Keratinocyte (primary cell): ENCODE measurements at regions not wholly inside any gene's neighbourhood (a gene's known extent, or its start where the extent isn't known, plus 50 kb on each side); places are given as distances from the start of the nearest gene placed in this dataset.

Source experiments
- DNase-seq: peaks from one replicate; pipeline ENCODE4 v3.0.0-alpha.2; 2011; ENCODE audit warnings: low read depth, missing footprints, low spot score
- FAIRE-seq: peaks from 2 replicates; lab custom pipeline; 2011; peaks lifted over from hg19 to GRCh38; lab: Jason Lieb, UNC
- H2AFZ ChIP-seq: 2 replicates; pipeline ENCODE4 v1.6.0; 2012; ENCODE audit warnings: low read length, control low read depth, inconsistent platforms; ENCODE audit not compliant: control insufficient read depth
- H3K27ac ChIP-seq: 2 replicates; pipeline ENCODE4 v1.5.1; 2011; ENCODE audit warnings: low read length; ENCODE audit not compliant: control insufficient read depth, insufficient read depth
- H3K27me3 ChIP-seq: 3 replicates; pipeline ENCODE4 v1.6.0; 2011; ENCODE audit warnings: low read length; ENCODE audit not compliant: control insufficient read depth, insufficient read depth; ENCODE audit errors: extremely low read depth
- H3K36me3 ChIP-seq, 2 experiments: 2 replicates in 1 of 2; 3 replicates in 1 of 2; pipeline ENCODE4 v1.5.1; 2011; ENCODE audit warnings: low read length in 2 of 2, mild to moderate bottlenecking in 1 of 2; ENCODE audit not compliant: control insufficient read depth in 2 of 2, insufficient read depth in 2 of 2; ENCODE audit errors: extremely low read depth in 1 of 2
- H3K4me1 ChIP-seq: 3 replicates; pipeline ENCODE4 v1.5.1; 2011; ENCODE audit warnings: low read length; ENCODE audit not compliant: control insufficient read depth, insufficient read depth; ENCODE audit errors: extremely low read depth
- H3K4me2 ChIP-seq: 3 replicates; pipeline ENCODE4 v1.6.0; 2011; ENCODE audit warnings: low read depth, low read length; ENCODE audit not compliant: control insufficient read depth, insufficient read depth; ENCODE audit errors: extremely low read depth
- H3K4me3 ChIP-seq, 3 experiments: fragments of 200-600 bp in 1 of 3; sonication (generic) in 1 of 3; 2 replicates in 2 of 3; 3 replicates in 1 of 3; pipeline ENCODE4 v1.5.1; 2011 to 2016; ENCODE audit warnings: low read length in 3 of 3, mild to moderate bottlenecking in 3 of 3, control low read depth in 2 of 3, inconsistent platforms in 1 of 3, low read depth in 1 of 3, mixed read lengths in 1 of 3, mixed run types in 1 of 3, moderate library complexity in 1 of 3; ENCODE audit not compliant: control insufficient read depth in 2 of 3, insufficient read depth in 2 of 3; ENCODE audit errors: extremely low read depth in 1 of 3
- H3K79me2 ChIP-seq: 2 replicates; pipeline ENCODE4 v1.6.0; 2012; ENCODE audit warnings: low read length; ENCODE audit not compliant: control insufficient read depth, insufficient read depth
- H3K9ac ChIP-seq: 3 replicates; pipeline ENCODE4 v1.6.0; 2011; ENCODE audit warnings: low read length; ENCODE audit not compliant: control insufficient read depth, insufficient read depth; ENCODE audit errors: extremely low read depth
- H3K9me1 ChIP-seq: 3 replicates; pipeline ENCODE4 v1.6.0; 2011; ENCODE audit warnings: low read length; ENCODE audit not compliant: control insufficient read depth, insufficient read depth; ENCODE audit errors: extremely low read depth
- H3K9me3 ChIP-seq: 2 replicates; pipeline ENCODE4 v1.5.1; 2012; ENCODE audit warnings: low read depth, low read length; ENCODE audit not compliant: control insufficient read depth
- H4K20me1 ChIP-seq: 3 replicates; pipeline ENCODE4 v1.6.0; 2011; ENCODE audit warnings: low read length; ENCODE audit not compliant: control insufficient read depth, insufficient read depth; ENCODE audit errors: extremely low read depth
- EZH2 ChIP-seq: IDR thresholded peaks from one replicate; pipeline ENCODE4 v1.6.1; 2012; ENCODE audit warnings: inconsistent platforms, mild to moderate bottlenecking, low read length, moderate library complexity
- dilution Hi-C: fragments of 300-500 bp; cut with MboI; formaldehyde crosslinking; loops from one replicate; pipeline ENCODE4 v1.7.0; 2020; ENCODE audit warnings: low sequenced_read_pairs; ENCODE audit not compliant: extremely low pct_ligation_motif_present
- TF ChIP-seq, protein P1 (sequence below), 3 experiments: IDR thresholded peaks in 1 of 3; conservative IDR thresholded peaks in 1 of 3; optimal IDR thresholded peaks in 1 of 3; 2 replicates in 2 of 3; 3 replicates in 1 of 3; pipeline versions ENCODE3 to v1.5.1; 2011; ENCODE audit warnings: low read length in 3 of 3, mild to moderate bottlenecking in 3 of 3, moderate library complexity in 2 of 3, control low read depth in 1 of 3, inconsistent platforms in 1 of 3; ENCODE audit not compliant: insufficient read depth in 2 of 3; ENCODE audit errors: extremely low read depth in 1 of 3

DNA sequence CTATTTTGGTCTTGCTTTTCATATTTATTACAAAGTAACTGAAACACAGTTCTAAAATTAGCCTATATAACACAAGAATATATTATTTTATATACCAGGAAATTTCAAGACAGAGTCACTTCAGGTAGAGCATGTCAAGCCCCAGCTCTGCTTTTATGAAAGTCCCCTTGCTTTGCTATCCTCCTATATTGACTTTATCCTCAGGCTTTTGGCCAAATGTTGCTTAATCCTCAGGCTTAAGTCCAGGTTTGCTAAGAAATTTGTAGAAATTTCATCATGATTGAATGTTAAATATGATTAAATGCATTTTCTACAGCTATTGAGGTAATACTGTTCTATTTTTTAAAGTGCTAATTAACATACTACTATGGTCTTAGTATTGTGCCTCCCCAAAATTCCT, 227.6 kb downstream of the FZD1 start:
- no peaks in the 10 kb centered on the region for H3K4me1 ChIP-seq
- dilution Hi-C loops, result no loop called here
- H3K9me1 ChIP-seq, result no peaks in the 10 kb centered on the region
- no peaks in the 10 kb centered on the region for H3K79me2 ChIP-seq
- H3K27ac ChIP-seq, result no peak overlapping the region
- TF ChIP-seq EZH2, result no peak
- TF ChIP-seq, protein P1, sequence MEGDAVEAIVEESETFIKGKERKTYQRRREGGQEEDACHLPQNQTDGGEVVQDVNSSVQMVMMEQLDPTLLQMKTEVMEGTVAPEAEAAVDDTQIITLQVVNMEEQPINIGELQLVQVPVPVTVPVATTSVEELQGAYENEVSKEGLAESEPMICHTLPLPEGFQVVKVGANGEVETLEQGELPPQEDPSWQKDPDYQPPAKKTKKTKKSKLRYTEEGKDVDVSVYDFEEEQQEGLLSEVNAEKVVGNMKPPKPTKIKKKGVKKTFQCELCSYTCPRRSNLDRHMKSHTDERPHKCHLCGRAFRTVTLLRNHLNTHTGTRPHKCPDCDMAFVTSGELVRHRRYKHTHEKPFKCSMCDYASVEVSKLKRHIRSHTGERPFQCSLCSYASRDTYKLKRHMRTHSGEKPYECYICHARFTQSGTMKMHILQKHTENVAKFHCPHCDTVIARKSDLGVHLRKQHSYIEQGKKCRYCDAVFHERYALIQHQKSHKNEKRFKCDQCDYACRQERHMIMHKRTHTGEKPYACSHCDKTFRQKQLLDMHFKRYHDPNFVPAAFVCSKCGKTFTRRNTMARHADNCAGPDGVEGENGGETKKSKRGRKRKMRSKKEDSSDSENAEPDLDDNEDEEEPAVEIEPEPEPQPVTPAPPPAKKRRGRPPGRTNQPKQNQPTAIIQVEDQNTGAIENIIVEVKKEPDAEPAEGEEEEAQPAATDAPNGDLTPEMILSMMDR (optimal IDR thresholded peaks at IDR 0.05 in 1 of 3, IDR thresholded peaks at IDR 0.05 in 1 of 3, conservative IDR thresholded peaks at IDR 0.05 in 1 of 3; ENCODE audit: extremely low read depth in 1 of 3, insufficient read depth in 2 of 3, low read length in 3 of 3), result no peak
- H2AFZ ChIP-seq, result no peak overlapping the region
- H3K9ac ChIP-seq, result no peak overlapping the region
- DNase-seq (no peak), FAIRE-seq (no peak)
- H3K4me2 ChIP-seq, result no peak overlapping the region
- no peaks in the 10 kb centered on the region for H3K9me3 ChIP-seq
- no peak overlapping the region for H3K4me3 ChIP-seq
- no peaks in the 10 kb centered on the region for H3K27me3 ChIP-seq
- H3K36me3 ChIP-seq, result no peaks in the 10 kb centered on the region
- H4K20me1 ChIP-seq, result no peaks in the 10 kb centered on the region

DNA sequence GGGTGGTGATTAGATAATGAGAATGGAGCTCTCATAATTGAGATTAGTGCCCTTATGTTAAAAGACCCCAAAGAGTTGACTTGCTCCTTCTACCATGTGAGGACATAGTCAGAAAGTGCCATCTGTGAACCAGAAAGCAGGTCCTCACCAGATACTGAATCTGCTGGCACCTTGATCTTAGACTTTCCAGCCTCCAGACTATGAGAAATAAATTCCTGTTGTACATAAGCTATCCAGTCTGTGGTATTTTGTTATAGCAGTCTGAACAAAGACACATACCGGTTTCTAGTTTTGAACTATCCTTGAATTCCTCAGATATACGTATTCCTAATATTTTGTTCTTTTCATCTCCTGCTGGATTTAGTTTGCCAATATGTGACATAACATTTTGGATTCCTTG, 228.1 kb downstream of the FZD1 start:
- Histone ChIP-seq H3K9me3 (no peaks in the 10 kb centered on the region), H3K36me3 (no peaks in the 10 kb centered on the region), H3K4me1 (no peaks in the 10 kb centered on the region), H3K27ac (no peak overlapping the region), H4K20me1 (no peaks in the 10 kb centered on the region), H3K9ac (no peak overlapping the region), H3K9me1 (no peaks in the 10 kb centered on the region), H2AFZ (no peak overlapping the region), H3K79me2 (no peaks in the 10 kb centered on the region), H3K27me3 (no peaks in the 10 kb centered on the region), H3K4me2 (no peak overlapping the region), H3K4me3 (no peak overlapping the region)
- TF ChIP-seq, protein P1 (optimal IDR thresholded peaks at IDR 0.05 in 1 of 3, IDR thresholded peaks at IDR 0.05 in 1 of 3, conservative IDR thresholded peaks at IDR 0.05 in 1 of 3; ENCODE audit: extremely low read depth in 1 of 3, insufficient read depth in 2 of 3, low read length in 3 of 3), result no peak
- no peak for TF ChIP-seq EZH2
- FAIRE-seq (no peak), DNase-seq (no peak)
- dilution Hi-C loops, result no loop called here
